C4-2B (cell line): ENCODE measurements at regions not wholly inside any gene's neighbourhood (a gene's known extent, or its start where the extent isn't known, plus 50 kb on each side); places are given as distances from the start of the nearest gene placed in this dataset.

Source experiments
- H3K27ac ChIP-seq: fragments of 450-650 bp; 2 replicates; pipeline ENCODE4 v1.5.1; 2017
- CTCF ChIP-seq: fragments of 450-650 bp; conservative IDR thresholded peaks from 2 replicates; pipeline ENCODE4 v1.5.1; 2017; ENCODE audit warnings: mild to moderate bottlenecking
- ZFX ChIP-seq: fragments of 450-650 bp; IDR thresholded peaks from 2 replicates; pipeline ENCODE4 v1.6.1; 2017

- TF ChIP-seq ZFX (no peak), CTCF (no peak)
- no peak overlapping the region for H3K27ac ChIP-seq
Measured at GRCh38 chr22:22141031-22141430, 103.6 kb upstream of the VPREB1 start.

- H3K27ac ChIP-seq, result no peak overlapping the region
- TF ChIP-seq ZFX (no peak), CTCF (no peak)
Measured at GRCh38 chr22:22139364-22139763, 105.2 kb upstream of the VPREB1 start.

- H3K27ac ChIP-seq, result no peak overlapping the region
- no peak for TF ChIP-seq CTCF
- no peak for TF ChIP-seq ZFX
Measured at GRCh38 chr22:22138915-22139314, 105.7 kb upstream of the VPREB1 start.

- no peak overlapping the region for H3K27ac ChIP-seq
- no peak for TF ChIP-seq CTCF
- TF ChIP-seq ZFX, result no peak
Measured at GRCh38 chr22:22137891-22138290, 106.7 kb upstream of the VPREB1 start.

GRCh38 chr22:22133910-22134309 is 110.7 kb upstream of the VPREB1 start:
- no peak for TF ChIP-seq CTCF
- no peak for TF ChIP-seq ZFX
- H3K27ac ChIP-seq, result no peak overlapping the region

GRCh38 chr22:22130953-22131608 is 113.5 kb upstream of the VPREB1 start:
- H3K27ac ChIP-seq, result no peak overlapping the region
- TF ChIP-seq CTCF (no peak), ZFX (no peak)

- H3K27ac ChIP-seq, result no peak overlapping the region
- TF ChIP-seq CTCF, result no peak
- no peak for TF ChIP-seq ZFX
Measured at GRCh38 chr22:22129387-22129786, 115.2 kb upstream of the VPREB1 start.
